HCT116 (cell line): ENCODE measurements at regions not wholly inside any gene's neighbourhood (a gene's known extent, or its start where the extent isn't known, plus 50 kb on each side); places are given as distances from the start of the nearest gene placed in this dataset.

ENCODE experiments used
- CEBPB ChIP-seq: IDR thresholded peaks from 2 replicates; pipeline ENCODE4 v1.6.1; 2012; ENCODE audit warnings: low read depth
- POLR2A ChIP-seq: IDR thresholded peaks from 2 replicates; pipeline ENCODE4 v1.7.0; 2011; ENCODE audit warnings: borderline replicate concordance; ENCODE audit not compliant: insufficient read depth, insufficient read length; ENCODE audit errors: extremely low read depth
- POLR2AphosphoS5 ChIP-seq: IDR thresholded peaks from 2 replicates; pipeline ENCODE4 v1.6.1; 2011; ENCODE audit warnings: mild to moderate bottlenecking, low read depth, low read length, moderate library complexity
- SIN3A ChIP-seq: IDR thresholded peaks from 2 replicates; pipeline ENCODE4 v1.6.1; 2012; ENCODE audit warnings: low read depth
- ZFX ChIP-seq: fragments of 450-650 bp; IDR thresholded peaks from 2 replicates; pipeline ENCODE4 v1.6.1; 2017
- TF ChIP-seq, protein P1 (sequence below), 3 experiments: fragments of 200-600 bp in 1 of 3; sonication (generic) in 1 of 3; IDR thresholded peaks in 2 of 3; conservative IDR thresholded peaks in 1 of 3; 2 replicates each; pipeline ENCODE4 v1.5.1; 2012 to 2017; ENCODE audit warnings: low read depth in 2 of 3, low read length in 2 of 3, antibody characterized with exemption in 1 of 3, borderline replicate concordance in 1 of 3, control low read depth in 1 of 3, mild to moderate bottlenecking in 1 of 3, mixed read lengths in 1 of 3, mixed run types in 1 of 3, moderate library complexity in 1 of 3; ENCODE audit not compliant: insufficient read depth in 1 of 3
- TF ChIP-seq, protein P2 (sequence below): IDR thresholded peaks from 2 replicates; pipeline ENCODE4 v1.6.1; 2012

DNA sequence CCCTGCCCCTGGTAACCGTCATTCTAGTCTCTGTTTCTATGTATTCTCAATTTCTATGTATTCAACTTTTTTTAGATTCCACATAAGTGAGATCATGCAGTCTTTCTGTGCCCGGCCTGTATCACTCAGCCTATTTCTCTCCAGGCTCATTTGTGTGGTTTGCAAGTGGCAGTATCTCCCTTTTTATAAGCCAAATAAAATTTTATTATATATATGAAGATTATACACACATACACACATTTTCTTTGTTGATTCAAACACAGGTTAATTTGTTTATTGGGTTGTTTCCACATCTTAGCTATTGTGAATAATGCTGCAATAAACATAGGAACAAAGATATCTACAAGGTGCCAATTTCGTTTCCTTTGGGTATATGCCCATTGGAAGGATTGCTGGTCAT, 571.7 kb downstream of the DHX35 start:
- TF ChIP-seq, protein P1, sequence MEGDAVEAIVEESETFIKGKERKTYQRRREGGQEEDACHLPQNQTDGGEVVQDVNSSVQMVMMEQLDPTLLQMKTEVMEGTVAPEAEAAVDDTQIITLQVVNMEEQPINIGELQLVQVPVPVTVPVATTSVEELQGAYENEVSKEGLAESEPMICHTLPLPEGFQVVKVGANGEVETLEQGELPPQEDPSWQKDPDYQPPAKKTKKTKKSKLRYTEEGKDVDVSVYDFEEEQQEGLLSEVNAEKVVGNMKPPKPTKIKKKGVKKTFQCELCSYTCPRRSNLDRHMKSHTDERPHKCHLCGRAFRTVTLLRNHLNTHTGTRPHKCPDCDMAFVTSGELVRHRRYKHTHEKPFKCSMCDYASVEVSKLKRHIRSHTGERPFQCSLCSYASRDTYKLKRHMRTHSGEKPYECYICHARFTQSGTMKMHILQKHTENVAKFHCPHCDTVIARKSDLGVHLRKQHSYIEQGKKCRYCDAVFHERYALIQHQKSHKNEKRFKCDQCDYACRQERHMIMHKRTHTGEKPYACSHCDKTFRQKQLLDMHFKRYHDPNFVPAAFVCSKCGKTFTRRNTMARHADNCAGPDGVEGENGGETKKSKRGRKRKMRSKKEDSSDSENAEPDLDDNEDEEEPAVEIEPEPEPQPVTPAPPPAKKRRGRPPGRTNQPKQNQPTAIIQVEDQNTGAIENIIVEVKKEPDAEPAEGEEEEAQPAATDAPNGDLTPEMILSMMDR (IDR thresholded peaks at IDR 0.05 in 2 of 3, conservative IDR thresholded peaks at IDR 0.05 in 1 of 3; ENCODE audit: borderline replicate concordance in 1 of 3, insufficient read depth in 1 of 3, low read depth in 2 of 3, low read length in 2 of 3): no peak
- TF ChIP-seq CEBPB (no peak), POLR2A (no peak), SIN3A (no peak), POLR2AphosphoS5 (no peak), ZFX (no peak)
- TF ChIP-seq, protein P2, sequence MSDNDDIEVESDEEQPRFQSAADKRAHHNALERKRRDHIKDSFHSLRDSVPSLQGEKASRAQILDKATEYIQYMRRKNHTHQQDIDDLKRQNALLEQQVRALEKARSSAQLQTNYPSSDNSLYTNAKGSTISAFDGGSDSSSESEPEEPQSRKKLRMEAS: no peak
